ENCODE measurements at regions not wholly inside any gene's neighbourhood (a gene's known extent, or its start where the extent isn't known, plus 50 kb on each side); places are given as distances from the start of the nearest gene placed in this dataset.

GRCh38 chr1:242690849-242691609 lies 166.5 kb upstream of the PLD5 start:
- Histone ChIP-seq H3K27ac (ENCODE audit: low read depth, low read length, poor library complexity, severe bottlenecking) (no peak overlapping the region), H3K79me2 (ENCODE audit: insufficient read depth, low read depth, low read length) (no peaks in the 10 kb centered on the region), H3K4me2 (ENCODE audit: low read length) (no peak overlapping the region), H3K36me3 (ENCODE audit: insufficient read depth, low read length) (no peaks in the 10 kb centered on the region), H3K9me2 (ENCODE audit: insufficient read depth, low read length) (no peaks in the 10 kb centered on the region), H4K20me1 (ENCODE audit: insufficient read depth, low read length) (no peaks in the 10 kb centered on the region), H3K4me3 (ENCODE audit: low read depth, low read length, poor library complexity, severe bottlenecking) (no peak overlapping the region), H3K9me3 (ENCODE audit: low read length) (no peaks in the 10 kb centered on the region), H2AFZ (ENCODE audit: low read length) (no peak overlapping the region), H3K4me1 (ENCODE audit: insufficient read depth, low read length, poor library complexity, severe bottlenecking) (no peaks in the 10 kb centered on the region)
- CTCF ChIA-PET (ENCODE audit: unreplicated experiment): no interaction called here
- TF ChIP-seq CTCF (conservative IDR thresholded peaks at IDR 0.05; ENCODE audit: low read length): no peak
- no peak for TF ChIP-seq EZH2phosphoT487 (IDR thresholded peaks at IDR 0.05; ENCODE audit: borderline replicate concordance, low read depth, low read length)
- intact Hi-C loops (cut with micrococcal nuclease; ENCODE audit: unreplicated experiment): no loop called here
- no TSS peak for BruUV-seq (replicated peaks)
- DNase-seq (ENCODE audit: low spot score): no peak
- POLR2A ChIA-PET: interaction anchor here (0.6 to 0.9 kb wide), 4 partner anchors 9 to 1737 kb away, joined by 3 to 4 read pairs (median 3); no protein-coding TSS in a partner anchor

- DNase-seq (ENCODE audit: low spot score): no peak
- no peaks in the 10 kb centered on the region for H3K9me2 ChIP-seq (ENCODE audit: insufficient read depth, low read length)
- no peaks in the 10 kb centered on the region for H3K9me3 ChIP-seq (ENCODE audit: low read length)
- no TSS peak for BruUV-seq (replicated peaks)
- ChIA-PET POLR2A (no interaction called here), CTCF (ENCODE audit: unreplicated experiment) (no interaction called here)
- H3K4me3 ChIP-seq (ENCODE audit: low read depth, low read length, poor library complexity, severe bottlenecking): no peak overlapping the region
- no peak overlapping the region for H2AFZ ChIP-seq (ENCODE audit: low read length)
- intact Hi-C loops (cut with micrococcal nuclease; ENCODE audit: unreplicated experiment): no loop called here
- no peaks in the 10 kb centered on the region for H3K79me2 ChIP-seq (ENCODE audit: insufficient read depth, low read depth, low read length)
- H3K27ac ChIP-seq (ENCODE audit: low read depth, low read length, poor library complexity, severe bottlenecking): no peak overlapping the region
- H3K36me3 ChIP-seq (ENCODE audit: insufficient read depth, low read length): no peaks in the 10 kb centered on the region
- H4K20me1 ChIP-seq (ENCODE audit: insufficient read depth, low read length): no peaks in the 10 kb centered on the region
- H3K4me2 ChIP-seq (ENCODE audit: low read length): no peak overlapping the region
- TF ChIP-seq CTCF (conservative IDR thresholded peaks at IDR 0.05; ENCODE audit: low read length) (no peak), EZH2phosphoT487 (IDR thresholded peaks at IDR 0.05; ENCODE audit: borderline replicate concordance, low read depth, low read length) (no peak)
- no peaks in the 10 kb centered on the region for H3K4me1 ChIP-seq (ENCODE audit: insufficient read depth, low read length, poor library complexity, severe bottlenecking)
Observed at GRCh38 chr1:242689378-242689777, 164.9 kb upstream of the PLD5 start.

- H3K9me2 ChIP-seq (ENCODE audit: insufficient read depth, low read length): no peaks in the 10 kb centered on the region
- H3K27ac ChIP-seq (ENCODE audit: low read depth, low read length, poor library complexity, severe bottlenecking): no peak overlapping the region
- no peak for DNase-seq (ENCODE audit: low spot score)
- H3K4me2 ChIP-seq (ENCODE audit: low read length): no peak overlapping the region
- H2AFZ ChIP-seq (ENCODE audit: low read length): no peak overlapping the region
- H3K4me1 ChIP-seq (ENCODE audit: insufficient read depth, low read length, poor library complexity, severe bottlenecking): no peaks in the 10 kb centered on the region
- ChIA-PET CTCF (ENCODE audit: unreplicated experiment) (no interaction called here), POLR2A (interaction anchor here (0.6 to 0.9 kb wide), 2 partner anchors 10 to 378 kb away, joined by 3 read pairs; no protein-coding TSS in a partner anchor)
- no peaks in the 10 kb centered on the region for H3K36me3 ChIP-seq (ENCODE audit: insufficient read depth, low read length)
- no peaks in the 10 kb centered on the region for H3K9me3 ChIP-seq (ENCODE audit: low read length)
- no peak overlapping the region for H3K4me3 ChIP-seq (ENCODE audit: low read depth, low read length, poor library complexity, severe bottlenecking)
- no peaks in the 10 kb centered on the region for H3K79me2 ChIP-seq (ENCODE audit: insufficient read depth, low read depth, low read length)
- H4K20me1 ChIP-seq (ENCODE audit: insufficient read depth, low read length): no peaks in the 10 kb centered on the region
- no TSS peak for BruUV-seq (replicated peaks)
- no peak for TF ChIP-seq CTCF (conservative IDR thresholded peaks at IDR 0.05; ENCODE audit: low read length)
- no peak for TF ChIP-seq EZH2phosphoT487 (IDR thresholded peaks at IDR 0.05; ENCODE audit: borderline replicate concordance, low read depth, low read length)
- intact Hi-C loops (cut with micrococcal nuclease; ENCODE audit: unreplicated experiment): no loop called here
Observed at GRCh38 chr1:242674951-242675645, 150.6 kb upstream of the PLD5 start.

Data from OCI-LY7 (cell line).